OCI-LY7 (cell line): ENCODE measurements at regions not wholly inside any gene's neighbourhood (a gene's known extent, or its start where the extent isn't known, plus 50 kb on each side); places are given as distances from the start of the nearest gene placed in this dataset.

Experiments
- EZH2phosphoT487 ChIP-seq: fragments of 200-600 bp; sonication (generic); IDR thresholded peaks from 2 replicates; pipeline ENCODE4 v1.6.1; 2018; ENCODE audit warnings: low read depth, borderline replicate concordance, mild to moderate bottlenecking, mixed run types, antibody characterized with exemption, low read length, moderate library complexity, mixed read lengths
- TF ChIP-seq, protein P1 (sequence below): fragments of 200-600 bp; sonication (generic); conservative IDR thresholded peaks from 2 replicates; pipeline ENCODE4 v1.5.1; 2014; ENCODE audit warnings: mild to moderate bottlenecking, antibody characterized with exemption, low read length, moderate library complexity, mixed read lengths

DNA sequence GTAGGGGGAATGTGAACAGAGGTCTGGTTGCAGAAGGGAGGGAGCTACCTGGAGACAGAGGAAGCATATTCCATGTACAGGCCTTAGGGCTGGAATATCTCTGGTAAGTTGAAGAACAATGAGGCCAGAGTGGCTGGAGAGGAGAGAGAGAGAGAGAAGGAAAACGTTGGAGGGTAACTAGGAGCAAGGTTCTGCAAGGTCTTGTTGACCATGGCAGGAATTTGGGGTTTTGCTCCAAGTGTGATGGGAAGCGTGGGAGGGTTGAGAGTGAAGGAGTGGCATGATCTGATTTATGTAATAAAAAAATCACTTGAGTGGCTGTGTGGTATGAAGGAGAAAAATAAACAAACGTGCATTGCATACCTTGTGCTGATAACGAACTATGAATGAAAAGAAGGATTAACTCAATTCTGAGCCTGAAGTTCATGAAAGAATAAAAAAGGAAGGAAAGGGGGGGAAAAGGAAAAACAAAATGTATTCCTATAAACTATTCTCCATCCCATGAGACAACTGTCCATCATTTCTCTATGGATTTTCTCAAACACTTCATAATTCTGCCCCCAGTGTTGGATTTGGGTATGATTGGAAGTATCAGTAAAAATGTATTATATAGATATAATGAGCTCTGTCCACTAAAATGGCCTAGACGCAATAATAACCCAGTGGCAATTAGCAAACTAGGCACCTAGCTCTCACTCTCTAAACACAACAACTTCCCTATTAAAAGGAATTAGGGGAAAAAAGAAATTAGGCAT, 59.7 kb upstream of the PMAIP1 start:
- TF ChIP-seq, protein P1, sequence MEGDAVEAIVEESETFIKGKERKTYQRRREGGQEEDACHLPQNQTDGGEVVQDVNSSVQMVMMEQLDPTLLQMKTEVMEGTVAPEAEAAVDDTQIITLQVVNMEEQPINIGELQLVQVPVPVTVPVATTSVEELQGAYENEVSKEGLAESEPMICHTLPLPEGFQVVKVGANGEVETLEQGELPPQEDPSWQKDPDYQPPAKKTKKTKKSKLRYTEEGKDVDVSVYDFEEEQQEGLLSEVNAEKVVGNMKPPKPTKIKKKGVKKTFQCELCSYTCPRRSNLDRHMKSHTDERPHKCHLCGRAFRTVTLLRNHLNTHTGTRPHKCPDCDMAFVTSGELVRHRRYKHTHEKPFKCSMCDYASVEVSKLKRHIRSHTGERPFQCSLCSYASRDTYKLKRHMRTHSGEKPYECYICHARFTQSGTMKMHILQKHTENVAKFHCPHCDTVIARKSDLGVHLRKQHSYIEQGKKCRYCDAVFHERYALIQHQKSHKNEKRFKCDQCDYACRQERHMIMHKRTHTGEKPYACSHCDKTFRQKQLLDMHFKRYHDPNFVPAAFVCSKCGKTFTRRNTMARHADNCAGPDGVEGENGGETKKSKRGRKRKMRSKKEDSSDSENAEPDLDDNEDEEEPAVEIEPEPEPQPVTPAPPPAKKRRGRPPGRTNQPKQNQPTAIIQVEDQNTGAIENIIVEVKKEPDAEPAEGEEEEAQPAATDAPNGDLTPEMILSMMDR = peak; percentile 65
- no peak for TF ChIP-seq EZH2phosphoT487
